ENCODE measurements at regions not wholly inside any gene's neighbourhood (a gene's known extent, or its start where the extent isn't known, plus 50 kb on each side); places are given as distances from the start of the nearest gene placed in this dataset.

DNA sequence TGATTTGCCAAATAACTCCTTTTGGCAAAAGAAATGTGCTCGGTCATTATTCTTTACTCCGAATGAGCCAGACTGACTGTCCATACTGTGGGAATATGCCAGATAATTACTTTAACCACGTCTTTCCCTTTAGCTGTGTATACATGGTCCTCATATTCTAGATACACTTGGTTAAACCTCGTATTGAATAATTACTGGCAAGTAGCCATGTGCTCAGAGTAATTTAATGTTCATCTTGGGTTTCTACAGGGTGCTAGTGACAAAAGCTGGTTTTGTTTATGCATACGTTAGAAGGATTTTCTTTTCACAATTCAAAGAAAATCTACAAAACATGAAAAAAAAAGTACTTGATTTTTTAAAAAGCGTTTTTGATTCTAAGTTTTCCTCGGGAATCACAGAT lies 540.3 kb downstream of the KCNJ2 start (continued):
- TF ChIP-seq, protein P1, sequence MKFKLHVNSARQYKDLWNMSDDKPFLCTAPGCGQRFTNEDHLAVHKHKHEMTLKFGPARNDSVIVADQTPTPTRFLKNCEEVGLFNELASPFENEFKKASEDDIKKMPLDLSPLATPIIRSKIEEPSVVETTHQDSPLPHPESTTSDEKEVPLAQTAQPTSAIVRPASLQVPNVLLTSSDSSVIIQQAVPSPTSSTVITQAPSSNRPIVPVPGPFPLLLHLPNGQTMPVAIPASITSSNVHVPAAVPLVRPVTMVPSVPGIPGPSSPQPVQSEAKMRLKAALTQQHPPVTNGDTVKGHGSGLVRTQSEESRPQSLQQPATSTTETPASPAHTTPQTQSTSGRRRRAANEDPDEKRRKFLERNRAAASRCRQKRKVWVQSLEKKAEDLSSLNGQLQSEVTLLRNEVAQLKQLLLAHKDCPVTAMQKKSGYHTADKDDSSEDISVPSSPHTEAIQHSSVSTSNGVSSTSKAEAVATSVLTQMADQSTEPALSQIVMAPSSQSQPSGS (IDR thresholded peaks at IDR 0.05; ENCODE audit: low read length): no peak
- no peak for TF ChIP-seq TCF12 (IDR thresholded peaks at IDR 0.05; ENCODE audit: low read depth, low read length)
- no peak for TF ChIP-seq TAF1 (IDR thresholded peaks at IDR 0.05; ENCODE audit: low read depth, low read length)
- no peak for TF ChIP-seq SP1 (IDR thresholded peaks at IDR 0.05; ENCODE audit: low read depth, low read length)
- no peak for TF ChIP-seq GTF2F1 (IDR thresholded peaks at IDR 0.05; ENCODE audit: borderline replicate concordance, low read depth, low read length)
- TF ChIP-seq EZH2 (IDR thresholded peaks at IDR 0.05; ENCODE audit: low read depth, low read length, severe bottlenecking): no peak
